ENCODE measurements at regions not wholly inside any gene's neighbourhood (a gene's known extent, or its start where the extent isn't known, plus 50 kb on each side); places are given as distances from the start of the nearest gene placed in this dataset.
"Not testable (repeated sequence)": the region's sequence is repeated elsewhere in the genome, so short reads cannot be mapped to it uniquely, and the experiment has no call there.

GRCh38 chr5:18732556-18733479 is 1098.6 kb downstream of the TAF11L14 start:
- DNase-seq (ENCODE audit: low spot score): no peak

- no peak for DNase-seq (ENCODE audit: low spot score)
These were observed 1101.8 kb downstream of the TAF11L14 start for GRCh38 chr5:18736051-18736398.

- not testable (repeated sequence) for DNase-seq (ENCODE audit: low spot score)
These were observed 1102.5 kb downstream of the TAF11L14 start for GRCh38 chr5:18736736-18737135.

GRCh38 chr5:18740301-18740700 is 1106.0 kb downstream of the TAF11L14 start:
- no peak for DNase-seq (ENCODE audit: low spot score)

- DNase-seq (ENCODE audit: low spot score): no peak
These were observed 1108.6 kb downstream of the TAF11L14 start for GRCh38 chr5:18742830-18743229.

- no peak for DNase-seq (ENCODE audit: low spot score)
These were observed 1110.2 kb downstream of the TAF11L14 start for GRCh38 chr5:18744441-18744840.

GRCh38 chr5:18745042-18745987 is 1111.1 kb downstream of the TAF11L14 start:
- no peak for DNase-seq (ENCODE audit: low spot score)

GRCh38 chr5:18745988-18746615 is 1111.8 kb downstream of the TAF11L14 start:
- peak; percentile 0 for DNase-seq (ENCODE audit: low spot score)

- no peak for DNase-seq (ENCODE audit: low spot score)
These were observed 1115.5 kb downstream of the TAF11L14 start for GRCh38 chr5:18749763-18750162.

GRCh38 chr5:18752317-18752716 is 1118.1 kb downstream of the TAF11L14 start:
- no peak for DNase-seq (ENCODE audit: low spot score)

GRCh38 chr5:18754201-18754600 is 1119.9 kb downstream of the TAF11L14 start:
- no peak for DNase-seq (ENCODE audit: low spot score)

- DNase-seq (ENCODE audit: low spot score): no peak
These were observed 1127.5 kb downstream of the TAF11L14 start for GRCh38 chr5:18761801-18762200.

- no peak for DNase-seq (ENCODE audit: low spot score)
These were observed 1129.9 kb downstream of the TAF11L14 start for GRCh38 chr5:18764161-18764560.

- no peak for DNase-seq (ENCODE audit: low spot score)
These were observed 1131.0 kb downstream of the TAF11L14 start for GRCh38 chr5:18765304-18765703.

- DNase-seq (ENCODE audit: low spot score): no peak
These were observed 1136.9 kb downstream of the TAF11L14 start for GRCh38 chr5:18771097-18771610.

GRCh38 chr5:18772475-18772874 is 1138.2 kb downstream of the TAF11L14 start:
- no peak for DNase-seq (ENCODE audit: low spot score)

- DNase-seq (ENCODE audit: low spot score): no peak
These were observed 1144.0 kb downstream of the TAF11L14 start for GRCh38 chr5:18778225-18778624.

GRCh38 chr5:18789218-18789998 is 1155.1 kb downstream of the TAF11L14 start:
- no peak for DNase-seq (ENCODE audit: low spot score)

- DNase-seq (ENCODE audit: low spot score): no peak
These were observed 1157.9 kb downstream of the TAF11L14 start for GRCh38 chr5:18792145-18792544.

- DNase-seq (ENCODE audit: low spot score): no peak
These were observed 1163.0 kb downstream of the TAF11L14 start for GRCh38 chr5:18797222-18797621.

GRCh38 chr5:18798058-18798457 is 1163.8 kb downstream of the TAF11L14 start:
- no peak for DNase-seq (ENCODE audit: low spot score)
